ENCODE measurements at regions not wholly inside any gene's neighbourhood (a gene's known extent, or its start where the extent isn't known, plus 50 kb on each side); places are given as distances from the start of the nearest gene placed in this dataset.

- TF ChIP-seq, protein P1, sequence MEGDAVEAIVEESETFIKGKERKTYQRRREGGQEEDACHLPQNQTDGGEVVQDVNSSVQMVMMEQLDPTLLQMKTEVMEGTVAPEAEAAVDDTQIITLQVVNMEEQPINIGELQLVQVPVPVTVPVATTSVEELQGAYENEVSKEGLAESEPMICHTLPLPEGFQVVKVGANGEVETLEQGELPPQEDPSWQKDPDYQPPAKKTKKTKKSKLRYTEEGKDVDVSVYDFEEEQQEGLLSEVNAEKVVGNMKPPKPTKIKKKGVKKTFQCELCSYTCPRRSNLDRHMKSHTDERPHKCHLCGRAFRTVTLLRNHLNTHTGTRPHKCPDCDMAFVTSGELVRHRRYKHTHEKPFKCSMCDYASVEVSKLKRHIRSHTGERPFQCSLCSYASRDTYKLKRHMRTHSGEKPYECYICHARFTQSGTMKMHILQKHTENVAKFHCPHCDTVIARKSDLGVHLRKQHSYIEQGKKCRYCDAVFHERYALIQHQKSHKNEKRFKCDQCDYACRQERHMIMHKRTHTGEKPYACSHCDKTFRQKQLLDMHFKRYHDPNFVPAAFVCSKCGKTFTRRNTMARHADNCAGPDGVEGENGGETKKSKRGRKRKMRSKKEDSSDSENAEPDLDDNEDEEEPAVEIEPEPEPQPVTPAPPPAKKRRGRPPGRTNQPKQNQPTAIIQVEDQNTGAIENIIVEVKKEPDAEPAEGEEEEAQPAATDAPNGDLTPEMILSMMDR (IDR thresholded peaks at IDR 0.05; ENCODE audit: poor library complexity, severe bottlenecking), result no peak
- TF ChIP-seq POLR2AphosphoS5 (IDR thresholded peaks at IDR 0.05) (no peak), EZH2 (IDR thresholded peaks at IDR 0.05; ENCODE audit: borderline replicate concordance, insufficient read depth, low read length, poor library complexity, severe bottlenecking) (no peak), TAF1 (IDR thresholded peaks at IDR 0.05; ENCODE audit: low read depth) (no peak), EP300 (conservative IDR thresholded peaks at IDR 0.05; ENCODE audit: poor library complexity, severe bottlenecking) (no peak), MXI1 (conservative IDR thresholded peaks at IDR 0.05; ENCODE audit: poor library complexity, severe bottlenecking) (no peak), SMC3 (conservative IDR thresholded peaks at IDR 0.05; ENCODE audit: poor library complexity) (no peak)
These were observed 158.7 kb downstream of the PDCD6IP start for GRCh38 chr3:33957176-33957575.

Data from neural cell (in vitro differentiated cells).